Ectodermal cell (in vitro differentiated cells): ENCODE measurements at regions not wholly inside any gene's neighbourhood (a gene's known extent, or its start where the extent isn't known, plus 50 kb on each side); places are given as distances from the start of the nearest gene placed in this dataset.

ENCODE experiments used
- H3K27ac ChIP-seq: 2 replicates; pipeline ENCODE4 v1.7.0; 2013; ENCODE audit warnings: mild to moderate bottlenecking, low read depth, low read length; ENCODE audit not compliant: insufficient read depth, poor library complexity, severe bottlenecking
- H3K27me3 ChIP-seq: 2 replicates; pipeline ENCODE4 v1.7.0; 2013; ENCODE audit warnings: mild to moderate bottlenecking, low read length; ENCODE audit not compliant: insufficient read depth, control insufficient read depth, poor library complexity, severe bottlenecking
- H3K36me3 ChIP-seq: one replicate; pipeline ENCODE4 v1.7.0; 2013; ENCODE audit warnings: low read length; ENCODE audit not compliant: control insufficient read depth, insufficient read depth
- H3K4me1 ChIP-seq: one replicate; pipeline ENCODE4 v1.7.0; 2013; ENCODE audit warnings: low read length; ENCODE audit not compliant: control insufficient read depth, insufficient read depth
- H3K4me3 ChIP-seq: 2 replicates; pipeline ENCODE4 v1.7.0; 2013; ENCODE audit warnings: low read depth, low read length, control low read depth; ENCODE audit not compliant: insufficient read depth
- H3K9me3 ChIP-seq: 2 replicates; pipeline ENCODE4 v1.7.0; 2013; ENCODE audit warnings: mild to moderate bottlenecking, low read length, moderate library complexity; ENCODE audit not compliant: control insufficient read depth
- WGBS, 2 experiments: methylation state at CpG; one replicate each; pipeline ENCODE4 v1.1.7; 2013; ENCODE audit warnings: missing lambda C conversion rate in 2 of 2; 5-methylcytosine and 5-hydroxymethylcytosine counted together

DNA sequence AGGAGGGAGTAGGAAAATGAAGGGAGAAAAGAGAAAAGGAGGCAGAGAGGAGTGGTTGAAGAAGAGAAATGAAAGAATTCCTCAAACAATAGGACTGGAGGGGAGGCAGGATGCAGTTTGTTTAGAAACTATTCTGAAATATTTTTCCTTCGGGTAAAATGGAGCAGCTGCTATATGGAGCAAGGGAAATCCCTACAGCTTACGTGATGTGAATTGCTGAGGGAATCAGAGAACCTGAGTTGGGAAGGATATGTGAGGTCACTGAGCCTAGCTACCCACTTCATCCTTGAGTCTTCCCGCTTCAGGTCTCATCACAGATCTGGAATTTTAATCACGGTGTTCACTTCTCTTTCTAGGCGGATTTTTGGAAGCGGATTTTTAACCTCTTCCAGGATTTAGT lies 204.3 kb downstream of the ERCC6L2 start:
- no peak overlapping the region for H3K4me3 ChIP-seq
- 88 to 90% methylated on average over 6 of the region's 6 CpGs for WGBS, 2 experiments
- peaks cover 13% of the 10 kb centered on the region for H3K4me1 ChIP-seq
- no peak overlapping the region for H3K27ac ChIP-seq
- H3K9me3 ChIP-seq, result no peaks in the 10 kb centered on the region
- no peaks in the 10 kb centered on the region for H3K27me3 ChIP-seq
- no peaks in the 10 kb centered on the region for H3K36me3 ChIP-seq

DNA sequence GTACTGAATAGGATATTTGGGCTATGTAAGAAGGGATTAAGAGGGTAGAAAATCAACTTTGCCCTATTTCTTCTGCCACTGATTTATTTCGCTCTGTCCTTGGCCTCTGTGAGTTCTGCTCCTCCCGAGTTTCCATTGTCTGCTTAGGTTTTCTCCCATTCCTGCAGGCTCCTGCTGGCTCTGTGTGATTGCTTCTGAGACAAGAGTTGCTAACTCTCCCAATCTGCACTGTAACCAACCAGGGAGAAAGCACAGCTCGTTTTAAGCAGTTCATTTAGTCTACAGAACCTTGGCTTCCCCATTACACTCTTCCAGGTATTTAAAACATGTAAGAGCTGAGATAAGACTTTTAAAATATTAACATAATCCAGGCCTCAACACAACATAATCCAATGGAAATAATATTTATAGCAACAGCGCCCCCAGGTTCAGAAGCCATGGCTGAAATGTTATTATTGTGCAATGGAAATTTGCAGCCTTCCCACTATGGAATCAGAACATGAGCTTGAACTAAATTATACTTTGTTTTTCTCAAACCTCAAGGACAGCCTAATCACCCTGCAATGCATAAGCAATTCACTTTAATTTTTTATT lies 203.5 kb downstream of the ERCC6L2 start:
- Histone ChIP-seq H3K4me3 (no peak overlapping the region), H3K9me3 (no peaks in the 10 kb centered on the region), H3K27me3 (no peaks in the 10 kb centered on the region), H3K27ac (no peak overlapping the region), H3K4me1 (peaks cover 13% of the 10 kb centered on the region), H3K36me3 (no peaks in the 10 kb centered on the region)
- 47 to 55% methylated on average over 4 of the region's 4 CpGs for WGBS, 2 experiments

DNA sequence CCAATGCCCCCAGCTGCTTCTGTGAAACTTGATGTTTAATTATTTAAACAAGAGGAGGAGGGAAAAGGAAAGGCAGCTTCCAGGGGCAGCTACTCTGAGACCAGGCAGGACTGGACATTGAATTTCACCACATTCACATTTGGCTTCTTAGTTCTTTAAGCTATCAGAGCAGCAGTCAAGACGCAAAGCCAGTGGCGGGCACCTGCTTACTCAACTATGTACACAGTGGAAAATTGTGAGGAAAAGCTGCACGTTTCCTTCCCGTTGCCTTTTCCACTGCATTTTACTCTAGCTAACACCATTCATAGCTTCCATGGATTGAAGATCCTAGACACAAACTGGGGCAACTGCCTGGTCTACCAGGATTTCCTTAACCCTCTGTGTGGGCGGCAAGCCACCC lies 200.3 kb downstream of the ERCC6L2 start:
- H3K4me1 ChIP-seq, result peaks cover 10% of the 10 kb centered on the region
- no peaks in the 10 kb centered on the region for H3K27me3 ChIP-seq

DNA sequence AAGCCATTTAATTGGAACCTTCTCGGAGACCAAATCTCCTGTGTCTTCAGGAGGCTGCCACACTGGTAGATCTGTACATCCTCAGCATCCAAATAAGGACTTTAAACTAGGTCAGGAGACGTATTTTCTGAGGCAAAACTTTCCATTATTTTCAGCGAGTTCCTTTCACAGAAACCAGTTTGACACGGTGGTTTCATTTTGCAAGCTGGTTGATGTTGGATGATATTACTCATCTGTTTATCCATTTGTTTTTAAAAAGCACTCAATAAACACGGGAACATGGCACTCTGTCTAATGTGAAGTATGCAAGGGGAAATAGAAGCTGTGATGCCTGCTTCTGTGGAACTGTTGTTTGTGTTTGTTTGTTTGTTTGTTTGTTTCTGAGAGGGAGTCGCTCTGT lies 199.6 kb downstream of the ERCC6L2 start:
- peaks cover 10% of the 10 kb centered on the region for H3K4me1 ChIP-seq
- H3K4me3 ChIP-seq, result no peak overlapping the region
- 92 to 95% methylated on average over 6 of the region's 6 CpGs for WGBS, 2 experiments
- H3K9me3 ChIP-seq, result no peaks in the 10 kb centered on the region
- no peaks in the 10 kb centered on the region for H3K27me3 ChIP-seq
- H3K36me3 ChIP-seq, result no peaks in the 10 kb centered on the region
- H3K27ac ChIP-seq, result no peak overlapping the region

More for the DNA sequence above, 200.3 kb downstream of the ERCC6L2 start:
- Histone ChIP-seq H3K4me3 (no peak overlapping the region), H3K27ac (no peak overlapping the region), H3K9me3 (no peaks in the 10 kb centered on the region), H3K36me3 (no peaks in the 10 kb centered on the region)
- 90 to 97% methylated on average over 5 of the region's 5 CpGs for WGBS, 2 experiments

DNA sequence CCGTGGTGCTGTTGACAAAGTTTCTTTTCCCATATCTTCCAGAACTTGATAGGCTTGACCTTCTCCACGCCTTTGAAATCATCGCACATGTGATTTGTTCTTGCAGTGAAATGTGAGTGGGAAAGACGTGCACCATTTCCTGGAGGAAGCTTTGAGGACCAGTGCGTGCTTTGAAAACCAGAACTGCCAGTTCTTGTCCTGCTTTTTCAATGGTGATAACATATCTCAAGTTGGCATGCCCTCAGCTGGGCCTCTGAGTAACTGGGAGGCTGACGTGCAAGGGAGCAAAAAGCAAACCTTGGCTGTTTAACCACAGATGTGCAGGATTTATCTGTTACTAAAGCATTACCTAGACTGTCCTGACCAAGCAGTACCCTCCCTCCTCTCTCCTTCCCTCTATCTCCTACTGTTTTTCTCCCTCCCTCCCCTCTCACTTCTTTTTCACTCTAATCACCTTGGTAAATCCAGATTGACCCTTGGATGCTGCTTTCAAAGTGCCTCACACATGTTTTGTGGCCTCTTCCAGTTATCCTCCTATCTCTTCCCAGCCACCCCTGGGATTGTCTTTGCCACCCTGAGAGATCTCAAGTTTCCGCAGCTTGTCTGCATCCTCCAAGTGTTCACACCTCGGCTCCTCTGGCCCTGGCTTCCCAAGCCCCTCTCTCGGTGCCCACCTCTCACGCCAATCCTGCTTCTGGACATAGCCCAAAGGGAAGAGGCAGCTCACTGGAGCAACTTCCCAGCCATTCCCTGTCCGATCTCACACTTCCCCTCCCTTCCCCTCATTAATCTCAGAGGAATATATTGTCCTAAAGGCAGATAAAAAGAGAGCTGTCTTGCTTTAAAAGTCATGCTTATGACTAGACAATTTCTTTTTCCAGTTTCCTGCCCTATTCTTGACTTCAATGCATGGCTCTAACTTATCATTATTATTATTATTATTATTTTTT lies 198.3 kb downstream of the ERCC6L2 start:
- WGBS, 2 experiments, result 89 to 92% methylated on average over 11 of the region's 11 CpGs
- Histone ChIP-seq H3K36me3 (no peaks in the 10 kb centered on the region), H3K4me3 (no peak overlapping the region), H3K9me3 (no peaks in the 10 kb centered on the region), H3K27me3 (no peaks in the 10 kb centered on the region), H3K4me1 (peaks cover 1% of the 10 kb centered on the region), H3K27ac (no peak overlapping the region)

DNA sequence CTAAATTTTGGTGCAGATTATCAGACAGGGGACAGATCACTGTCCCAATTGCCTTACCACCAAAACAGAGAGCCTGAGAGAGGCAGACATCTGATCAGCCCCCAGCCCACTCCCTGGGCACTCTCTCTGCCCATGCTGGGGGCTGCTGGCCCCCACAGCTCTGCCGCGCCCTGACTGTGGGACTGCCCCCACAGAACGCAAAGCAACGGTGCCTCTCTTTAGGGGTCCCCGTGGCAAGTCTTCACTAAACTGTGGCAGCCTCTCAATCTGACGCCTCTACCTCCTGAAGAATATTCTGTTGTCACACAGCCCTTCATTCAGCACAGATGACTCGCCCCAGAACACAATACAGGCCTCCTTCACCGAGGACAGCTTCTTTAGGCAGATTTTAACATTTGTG lies 197.4 kb downstream of the ERCC6L2 start:
- Histone ChIP-seq H3K4me3 (no peak overlapping the region), H3K27ac (no peak overlapping the region), H3K27me3 (no peaks in the 10 kb centered on the region), H3K9me3 (no peaks in the 10 kb centered on the region), H3K4me1 (no peaks in the 10 kb centered on the region), H3K36me3 (no peaks in the 10 kb centered on the region)
- 90 to 91% methylated on average over 8 of the region's 8 CpGs for WGBS, 2 experiments

DNA sequence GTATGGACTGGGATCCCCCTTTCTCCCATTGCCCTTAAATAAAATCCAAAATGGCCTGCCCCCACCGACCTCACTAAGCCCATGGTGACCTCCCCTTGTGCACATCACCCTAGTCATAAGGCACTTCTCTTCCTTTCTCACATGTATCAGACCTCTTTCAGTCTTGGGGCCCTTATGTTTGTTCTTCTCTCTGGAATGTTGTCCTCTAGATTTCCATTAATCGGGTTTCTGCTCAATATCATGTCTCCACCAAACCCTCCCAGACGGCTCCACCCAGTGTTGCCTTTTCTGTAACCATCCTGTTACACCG lies 196.3 kb downstream of the ERCC6L2 start:
- no peaks in the 10 kb centered on the region for H3K27me3 ChIP-seq
- no peaks in the 10 kb centered on the region for H3K4me1 ChIP-seq
- H3K4me3 ChIP-seq, result no peak overlapping the region
- H3K27ac ChIP-seq, result no peak overlapping the region
- 86 to 89% methylated on average over 4 of the region's 4 CpGs for WGBS, 2 experiments
- H3K36me3 ChIP-seq, result no peaks in the 10 kb centered on the region
- H3K9me3 ChIP-seq, result no peaks in the 10 kb centered on the region

DNA sequence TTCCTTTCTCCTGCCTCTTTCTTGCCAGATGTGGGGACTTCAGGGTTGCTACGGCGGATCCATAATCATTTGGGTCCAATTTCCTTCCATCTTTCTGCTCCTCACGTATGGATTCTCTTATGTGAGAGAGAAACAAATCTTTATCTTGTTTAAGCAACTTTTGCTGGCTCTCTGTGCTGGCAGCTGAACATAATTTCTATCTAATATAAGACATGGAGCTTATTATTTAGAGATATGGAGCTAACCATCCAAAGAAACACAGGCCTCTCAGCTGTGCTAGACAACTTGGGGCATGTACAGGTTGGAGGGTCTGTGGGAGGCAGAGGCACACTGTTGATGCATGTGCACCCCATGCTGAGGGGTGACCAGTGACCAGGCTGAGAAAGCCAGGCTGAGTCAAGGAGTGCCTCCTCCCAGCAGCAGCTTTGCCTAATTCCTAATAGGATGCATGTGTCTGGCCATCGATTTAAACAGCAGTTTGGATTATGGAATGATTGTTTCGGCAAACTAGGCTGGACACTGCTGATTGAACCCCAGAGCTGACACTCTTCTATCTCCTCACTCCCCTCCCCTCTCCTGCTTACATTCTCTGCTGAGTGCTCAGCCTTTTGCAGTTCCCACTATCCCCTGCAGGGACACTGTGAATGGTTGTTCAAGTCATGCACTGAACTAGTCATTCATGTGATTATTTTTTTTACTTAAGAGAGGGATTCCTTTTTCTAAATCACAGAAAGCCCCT lies 195.8 kb downstream of the ERCC6L2 start:
- Histone ChIP-seq H3K27me3 (no peaks in the 10 kb centered on the region), H3K36me3 (no peaks in the 10 kb centered on the region), H3K27ac (no peak overlapping the region), H3K4me3 (no peak overlapping the region), H3K9me3 (no peaks in the 10 kb centered on the region), H3K4me1 (no peaks in the 10 kb centered on the region)
- WGBS, 2 experiments, result 81 to 86% methylated on average over 5 of the region's 5 CpGs

DNA sequence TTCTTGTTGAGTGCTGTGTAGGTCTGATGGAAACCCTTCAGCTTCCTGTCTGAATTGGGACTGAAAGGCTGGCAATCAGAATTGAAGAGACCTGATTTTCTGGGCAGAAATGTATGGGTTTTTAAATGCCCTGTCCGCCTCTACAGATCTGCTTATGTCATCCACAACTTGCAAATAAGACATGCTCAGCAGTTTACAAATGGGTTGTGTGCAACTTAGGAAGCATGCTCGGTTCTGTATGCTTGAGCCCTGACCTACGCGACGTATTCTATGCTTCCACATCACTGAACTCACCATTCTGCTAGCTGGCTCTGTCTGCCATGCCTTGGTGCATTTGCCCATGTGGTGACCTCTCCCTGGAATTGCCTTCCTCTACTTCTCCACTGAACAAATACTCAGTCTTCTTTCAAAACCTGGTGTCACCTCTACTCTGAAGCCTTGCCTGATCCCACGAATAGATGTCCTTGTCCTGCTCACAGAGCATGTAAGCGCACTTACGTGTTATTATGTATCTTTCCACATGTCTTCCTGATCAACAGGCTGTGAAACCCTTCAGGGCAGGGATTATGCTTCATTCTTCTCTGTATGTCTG lies 194.2 kb downstream of the ERCC6L2 start:
- Histone ChIP-seq H3K36me3 (no peaks in the 10 kb centered on the region), H3K9me3 (no peaks in the 10 kb centered on the region), H3K4me1 (no peaks in the 10 kb centered on the region), H3K27ac (no peak overlapping the region), H3K4me3 (no peak overlapping the region), H3K27me3 (no peaks in the 10 kb centered on the region)
- 93 to 96% methylated on average over 8 of the region's 8 CpGs for WGBS, 2 experiments

DNA sequence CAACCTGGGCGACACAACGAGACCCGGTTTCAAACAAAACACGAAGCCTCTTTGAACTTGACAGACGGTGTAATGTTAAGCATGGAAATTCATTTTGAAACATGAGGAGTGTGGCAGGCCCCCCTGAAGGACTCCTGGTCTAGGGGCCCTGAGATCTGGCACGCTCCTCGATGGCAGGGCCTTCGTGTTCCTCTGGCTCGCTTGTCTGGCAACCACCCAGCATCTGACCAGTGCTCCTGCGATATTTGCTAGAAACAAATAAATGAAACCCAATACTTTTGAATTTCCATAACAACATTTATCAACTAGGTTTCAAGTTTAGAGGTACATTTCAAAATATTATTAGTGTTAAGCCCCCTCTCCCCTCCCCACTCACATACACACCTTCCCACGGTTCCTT lies 193.0 kb downstream of the ERCC6L2 start:
- 88 to 89% methylated on average over 11 of the region's 11 CpGs for WGBS, 2 experiments
- no peaks in the 10 kb centered on the region for H3K36me3 ChIP-seq
- no peaks in the 10 kb centered on the region for H3K27me3 ChIP-seq
- no peaks in the 10 kb centered on the region for H3K4me1 ChIP-seq
- no peak overlapping the region for H3K27ac ChIP-seq
- no peaks in the 10 kb centered on the region for H3K9me3 ChIP-seq
- no peak overlapping the region for H3K4me3 ChIP-seq
